HG02973 (cell line): ENCODE measurements at regions not wholly inside any gene's neighbourhood (a gene's known extent, or its start where the extent isn't known, plus 50 kb on each side); places are given as distances from the start of the nearest gene placed in this dataset.
"Not testable (repeated sequence)": the region's sequence is repeated elsewhere in the genome, so short reads cannot be mapped to it uniquely, and the experiment has no call there.

Experiments
- ATAC-seq: cut with Tn5 transposase; IDR thresholded peaks from one replicate; pipeline ENCODE4 v1.9.1; 2021; ENCODE audit warnings: moderate library complexity; ENCODE audit not compliant: unreplicated experiment

- ATAC-seq, result no peak
Observed at GRCh38 chr21:15422783-15423182, 307.0 kb upstream of the USP25 start.

- ATAC-seq, result no peak
Observed at GRCh38 chr21:15423676-15424445, 305.9 kb upstream of the USP25 start.

GRCh38 chr21:15425049-15425448, 304.7 kb upstream of the USP25 start:
- no peak for ATAC-seq

GRCh38 chr21:15430023-15430422, 299.8 kb upstream of the USP25 start:
- ATAC-seq, result no peak

GRCh38 chr21:15430577-15430976, 299.2 kb upstream of the USP25 start:
- no peak for ATAC-seq

GRCh38 chr21:15431053-15431452, 298.7 kb upstream of the USP25 start:
- ATAC-seq, result no peak

- no peak for ATAC-seq
Observed at GRCh38 chr21:15433091-15433490, 296.7 kb upstream of the USP25 start.

- no peak for ATAC-seq
Observed at GRCh38 chr21:15434163-15434905, 295.4 kb upstream of the USP25 start.

- no peak for ATAC-seq
Observed at GRCh38 chr21:15436031-15436430, 293.8 kb upstream of the USP25 start.

- peak; percentile 87 for ATAC-seq
Observed at GRCh38 chr21:15437883-15438282, 291.9 kb upstream of the USP25 start.

- ATAC-seq, result no peak
Observed at GRCh38 chr21:15439726-15440125, 290.1 kb upstream of the USP25 start.

- no peak for ATAC-seq
Observed at GRCh38 chr21:15441060-15441493, 288.7 kb upstream of the USP25 start.

GRCh38 chr21:15441992-15442391, 287.8 kb upstream of the USP25 start:
- no peak for ATAC-seq

GRCh38 chr21:15442743-15443469, 286.9 kb upstream of the USP25 start:
- no peak for ATAC-seq

GRCh38 chr21:15443740-15444117, 286.1 kb upstream of the USP25 start:
- ATAC-seq, result no peak

GRCh38 chr21:15444118-15444960, 285.4 kb upstream of the USP25 start:
- ATAC-seq, result no peak

GRCh38 chr21:15445327-15445726, 284.5 kb upstream of the USP25 start:
- ATAC-seq, result peak; percentile 80

- no peak for ATAC-seq
Observed at GRCh38 chr21:15446223-15446622, 283.6 kb upstream of the USP25 start.

- ATAC-seq, result no peak
Observed at GRCh38 chr21:15449556-15449955, 280.2 kb upstream of the USP25 start.

GRCh38 chr21:15453261-15453660, 276.5 kb upstream of the USP25 start:
- no peak for ATAC-seq

GRCh38 chr21:15453785-15454184, 276.0 kb upstream of the USP25 start:
- ATAC-seq, result not testable (repeated sequence)
